ENCODE measurements at regions not wholly inside any gene's neighbourhood (a gene's known extent, or its start where the extent isn't known, plus 50 kb on each side); places are given as distances from the start of the nearest gene placed in this dataset.
"Not testable (repeated sequence)": the region's sequence is repeated elsewhere in the genome, so short reads cannot be mapped to it uniquely, and the experiment has no call there.

- DNase-seq, result no peak
Observed at GRCh38 chr13:86585835-86586234, 786.6 kb upstream of the SLITRK6 start.

GRCh38 chr13:86591862-86592261, 792.6 kb upstream of the SLITRK6 start:
- no peak for DNase-seq

- no peak for DNase-seq
Observed at GRCh38 chr13:86601351-86601750, 802.1 kb upstream of the SLITRK6 start.

- no peak for DNase-seq
Observed at GRCh38 chr13:86606264-86606663, 807.0 kb upstream of the SLITRK6 start.

GRCh38 chr13:86608701-86609100, 809.5 kb upstream of the SLITRK6 start:
- DNase-seq, result no peak

GRCh38 chr13:86633346-86633745, 834.1 kb upstream of the SLITRK6 start:
- DNase-seq, result no peak

- DNase-seq, result not testable (repeated sequence)
Observed at GRCh38 chr13:86651171-86651570, 852.0 kb upstream of the SLITRK6 start.

- no peak for DNase-seq
Observed at GRCh38 chr13:86653009-86653408, 853.8 kb upstream of the SLITRK6 start.

- no peak for DNase-seq
Observed at GRCh38 chr13:86655561-86655960, 856.3 kb upstream of the SLITRK6 start.

GRCh38 chr13:86660090-86660489, 860.9 kb upstream of the SLITRK6 start:
- no peak for DNase-seq

- DNase-seq, result no peak
Observed at GRCh38 chr13:86665842-86666241, 866.6 kb upstream of the SLITRK6 start.

- no peak for DNase-seq
Observed at GRCh38 chr13:86673931-86674431, 874.8 kb upstream of the SLITRK6 start.

GRCh38 chr13:86681223-86681622, 882.0 kb upstream of the SLITRK6 start:
- DNase-seq, result no peak

GRCh38 chr13:86684402-86684801, 885.2 kb upstream of the SLITRK6 start:
- no peak for DNase-seq

GRCh38 chr13:86689911-86690310, 890.7 kb upstream of the SLITRK6 start:
- DNase-seq, result no peak

GRCh38 chr13:86692291-86692690, 893.1 kb upstream of the SLITRK6 start:
- DNase-seq, result no peak

- DNase-seq, result no peak
Observed at GRCh38 chr13:86710013-86710412, 910.8 kb upstream of the SLITRK6 start.

- DNase-seq, result no peak
Observed at GRCh38 chr13:86710896-86711295, 911.7 kb upstream of the SLITRK6 start.

- no peak for DNase-seq
Observed at GRCh38 chr13:86714495-86714894, 915.3 kb upstream of the SLITRK6 start.

- no peak for DNase-seq
Observed at GRCh38 chr13:86725105-86725504, 925.9 kb upstream of the SLITRK6 start.

GRCh38 chr13:86729206-86729605, 930.0 kb upstream of the SLITRK6 start:
- DNase-seq, result no peak

- no peak for DNase-seq
Observed at GRCh38 chr13:86731987-86732386, 932.8 kb upstream of the SLITRK6 start.

GRCh38 chr13:86737334-86737932, 933.7 kb upstream of the SLITRK5 start:
- no peak for DNase-seq

- no peak for DNase-seq
Observed at GRCh38 chr13:86741762-86742285, 929.3 kb upstream of the SLITRK5 start.
